GM12878 (cell line): ENCODE measurements at regions not wholly inside any gene's neighbourhood (a gene's known extent, or its start where the extent isn't known, plus 50 kb on each side); places are given as distances from the start of the nearest gene placed in this dataset.

Experiments
- ATAC-seq: fragments of 200-7000 bp; cut with Tn5 transposase; 3 replicates; pipeline ENCODE4 v1.9.1; 2020; ENCODE audit warnings: mild to moderate bottlenecking, moderate library complexity
- BruUV-seq: library from RNA; stranded (reverse); fragments of 400-500 nt; replicated peaks from 2 replicates; lab custom pipeline; 2021; lab: Mats Ljungman, UMichigan
- CTCF ChIA-PET: fragments of 300-600 bp; sonication (Branson Sonifier 250); formaldehyde crosslinking; extraction: SDS; loops from one replicate; lab custom pipeline; 2021; ENCODE audit warnings: inconsistent platforms; lab: Yijun Ruan, JAX
- POLR2A ChIA-PET: fragments of 350-600 bp; formaldehyde crosslinking; extraction: SDS; loops from one replicate; lab custom pipeline; 2021; ENCODE audit warnings: inconsistent platforms; lab: Charles Lee
- RAD21 ChIA-PET: fragments of 300-600 bp; sonication (Branson Sonifier 250); formaldehyde crosslinking; loops from one replicate; lab custom pipeline; 2023; ENCODE audit warnings: antibody characterized with exemption; ENCODE audit not compliant: unreplicated experiment; lab: Charles Lee
- SMC1A ChIA-PET: fragments of 300-600 bp; sonication (Branson Sonifier 250); formaldehyde crosslinking; loops from one replicate; lab custom pipeline; 2023; ENCODE audit not compliant: unreplicated experiment, uncharacterized antibody; lab: Charles Lee
- DNase-seq: peaks from one replicate; pipeline ENCODE4 v3.0.0-alpha.2; 2011; ENCODE audit warnings: low read depth, low spot score
- FAIRE-seq: peaks from 3 replicates; lab custom pipeline; 2011; peaks lifted over from hg19 to GRCh38; lab: Jason Lieb, UNC
- H2AFZ ChIP-seq: 2 replicates; pipeline ENCODE4 v1.6.0; 2011; ENCODE audit warnings: low read depth, low read length, control low read depth; ENCODE audit not compliant: control insufficient read depth
- H3K27ac ChIP-seq: 2 replicates; pipeline ENCODE4 v1.5.1; 2011; ENCODE audit warnings: control low read depth; ENCODE audit not compliant: control insufficient read depth, insufficient read depth
- H3K27me3 ChIP-seq, 2 experiments: replicated peaks in 1 of 2; 2 replicates each; pipeline versions ENCODE4 v1.6.0 to v1.6.1; 2011; ENCODE audit warnings: low read length in 1 of 2; ENCODE audit not compliant: control insufficient read depth in 2 of 2, insufficient read depth in 2 of 2
- H3K36me3 ChIP-seq, 2 experiments: 2 replicates each; pipeline ENCODE4 v1.5.1; 2011; ENCODE audit warnings: low read length in 1 of 2; ENCODE audit not compliant: control insufficient read depth in 2 of 2, insufficient read depth in 2 of 2
- H3K4me1 ChIP-seq: 2 replicates; pipeline ENCODE4 v1.6.1; 2011; ENCODE audit warnings: mild to moderate bottlenecking, low read length, moderate library complexity, mixed read lengths; ENCODE audit not compliant: control insufficient read depth, insufficient read depth
- H3K4me2 ChIP-seq: 2 replicates; pipeline ENCODE4 v1.6.0; 2011; ENCODE audit warnings: control low read depth; ENCODE audit not compliant: control insufficient read depth, insufficient read depth
- H3K4me3 ChIP-seq: fragments of 200-600 bp; sonication (generic); 2 replicates; pipeline ENCODE4 v1.5.1; 2016
- H3K79me2 ChIP-seq: 2 replicates; pipeline ENCODE4 v1.6.0; 2011; ENCODE audit warnings: low read length; ENCODE audit not compliant: control insufficient read depth, insufficient read depth
- H3K9ac ChIP-seq: 2 replicates; pipeline ENCODE4 v1.8.0; 2011; ENCODE audit warnings: low read length, control low read depth, mixed read lengths; ENCODE audit not compliant: control insufficient read depth, insufficient read depth
- H3K9me3 ChIP-seq: replicated peaks from 3 replicates; pipeline ENCODE4 v1.5.1; 2011; ENCODE audit warnings: mild to moderate bottlenecking, low read length; ENCODE audit not compliant: control insufficient read depth, insufficient read depth
- H4K20me1 ChIP-seq: 2 replicates; pipeline ENCODE4 v1.6.0; 2011; ENCODE audit not compliant: control insufficient read depth, insufficient read depth
- BACH1 ChIP-seq: fragments of 450-650 bp; IDR thresholded peaks from 2 replicates; pipeline ENCODE4 v1.6.1; 2017; ENCODE audit warnings: mild to moderate bottlenecking, borderline replicate concordance
- CEBPZ ChIP-seq: fragments of 150-350 bp; IDR thresholded peaks from 2 replicates; pipeline ENCODE4 v1.6.1; 2016; ENCODE audit warnings: low read depth, low read length
- CREM ChIP-seq: IDR thresholded peaks from 2 replicates; pipeline ENCODE4 v1.6.1; 2014; ENCODE audit warnings: antibody characterized with exemption, low read depth
- HDAC2 ChIP-seq: fragments of 200-600 bp; sonication (generic); IDR thresholded peaks from 2 replicates; pipeline ENCODE4 v1.6.1; 2017
- IKZF1 ChIP-seq: fragments of 450-650 bp; conservative IDR thresholded peaks from 2 replicates; pipeline ENCODE4 v1.6.1; 2017; ENCODE audit warnings: antibody characterized with exemption, mild to moderate bottlenecking
- JUND ChIP-seq: IDR thresholded peaks from 2 replicates; pipeline ENCODE4 v1.6.1; 2012; ENCODE audit warnings: low read depth, mild to moderate bottlenecking, low read length, improper control_type of control experiment, moderate library complexity
- KAT2A ChIP-seq: conservative IDR thresholded peaks from 2 replicates; pipeline ENCODE4 v1.6.1; 2011; ENCODE audit warnings: low read depth, low read length; ENCODE audit not compliant: control insufficient read depth
- WGBS: methylation state at CpG from one replicate; pipeline ENCODE4 v1.1.6; 2016; ENCODE audit warnings: low lambda C conversion rate; ENCODE audit not compliant: insufficient replicate concordance, insufficient coverage; ENCODE audit errors: missing lambda C conversion rate; 5-methylcytosine and 5-hydroxymethylcytosine counted together
- in situ Hi-C: fragments of 300-500 bp; cut with MboI; formaldehyde crosslinking; loops from 9 replicates; pipeline ENCODE4 v1.14.3; 2018; ENCODE audit warnings: mixed read lengths
- intact Hi-C: fragments of 100-400 bp; cut with micrococcal nuclease; formaldehyde crosslinking; loops from one replicate; pipeline ENCODE4 v1.14.2; 2022; ENCODE audit not compliant: unreplicated experiment

- no peak overlapping the region for H2AFZ ChIP-seq
- ChIA-PET POLR2A (interaction anchor here (0.6 kb wide), 1 partner anchor 33 kb away, joined by 4 read pairs; no protein-coding TSS in a partner anchor), SMC1A (no interaction called here), RAD21 (no interaction called here), CTCF (no interaction called here)
- ATAC-seq (no peak), DNase-seq (no peak), FAIRE-seq (no peak)
- 59% methylated on average over 11 of the region's 11 CpGs for WGBS
- H3K9me3 ChIP-seq = no peaks in the 10 kb centered on the region
- H3K4me3 ChIP-seq = no peak overlapping the region
- no peaks in the 10 kb centered on the region for H3K4me1 ChIP-seq
- BruUV-seq = no TSS peak
- H4K20me1 ChIP-seq = no peaks in the 10 kb centered on the region
- H3K4me2 ChIP-seq = no peak overlapping the region
- no peaks in the 10 kb centered on the region for H3K36me3 ChIP-seq
- H3K27ac ChIP-seq = no peak overlapping the region
- H3K9ac ChIP-seq = no peak overlapping the region
- H3K79me2 ChIP-seq = no peaks in the 10 kb centered on the region
- intact Hi-C loops (no loop called here), in situ Hi-C loops (no loop called here)
- no peaks in the 10 kb centered on the region; a peak in 2 of 4 replicates for H3K27me3 ChIP-seq
- TF ChIP-seq CEBPZ = no peak
- no peak for TF ChIP-seq IKZF1
- no peak for TF ChIP-seq CREM
- no peak for TF ChIP-seq HDAC2
- no peak for TF ChIP-seq KAT2A
- TF ChIP-seq JUND = no peak
- TF ChIP-seq BACH1 = no peak
Measured at GRCh38 chr12:25819691-25820090, 138.8 kb upstream of the RASSF8 start.
